Hematopoietic multipotent progenitor cell (in vitro differentiated cells): ENCODE measurements at regions not wholly inside any gene's neighbourhood (a gene's known extent, or its start where the extent isn't known, plus 50 kb on each side); places are given as distances from the start of the nearest gene placed in this dataset.

Experiments
- DNase-seq, 3 donors: peaks; one replicate each; pipeline ENCODE4 v3.0.0-alpha.2; 2011 to 2015; ENCODE audit warnings: low read depth in 2 of 3, low spot score in 2 of 3

DNA sequence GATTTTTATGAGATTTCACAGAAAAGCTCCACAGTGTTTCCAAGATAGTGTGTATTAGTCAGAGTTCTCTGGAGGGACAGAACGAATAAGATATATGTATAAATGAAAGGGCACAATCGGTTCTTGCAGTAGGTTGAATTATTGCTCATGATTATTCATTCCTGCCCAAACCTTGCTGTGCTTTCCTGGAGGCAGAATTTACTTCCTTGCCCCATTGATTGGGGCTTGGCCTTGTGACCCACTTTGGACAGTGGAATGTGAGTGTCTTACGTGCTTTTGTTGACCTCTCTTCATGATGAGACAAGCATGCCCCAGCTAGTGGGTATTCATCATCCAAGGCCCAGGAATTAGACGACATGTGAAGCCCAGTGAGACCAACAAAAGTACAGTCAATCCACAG is 53.0 kb upstream of the ABCB5 start:
- DNase-seq, result no peak
